Activated CD4-positive, alpha-beta T cell treated with anti-CD3 and anti-CD28 coated beads, Interleukin-2, amount 50 U/mL, for 24 hours (primary cell): ENCODE measurements at regions not wholly inside any gene's neighbourhood (a gene's known extent, or its start where the extent isn't known, plus 50 kb on each side); places are given as distances from the start of the nearest gene placed in this dataset.
"Not testable (repeated sequence)": the region's sequence is repeated elsewhere in the genome, so short reads cannot be mapped to it uniquely, and the experiment has no call there.

Experiments
- DNase-seq, 2 donors: peaks; one replicate each; pipeline ENCODE4 v3.0.0-alpha.2; 2020; ENCODE audit warnings: low read depth in 1 of 2, low spot score in 1 of 2

DNA sequence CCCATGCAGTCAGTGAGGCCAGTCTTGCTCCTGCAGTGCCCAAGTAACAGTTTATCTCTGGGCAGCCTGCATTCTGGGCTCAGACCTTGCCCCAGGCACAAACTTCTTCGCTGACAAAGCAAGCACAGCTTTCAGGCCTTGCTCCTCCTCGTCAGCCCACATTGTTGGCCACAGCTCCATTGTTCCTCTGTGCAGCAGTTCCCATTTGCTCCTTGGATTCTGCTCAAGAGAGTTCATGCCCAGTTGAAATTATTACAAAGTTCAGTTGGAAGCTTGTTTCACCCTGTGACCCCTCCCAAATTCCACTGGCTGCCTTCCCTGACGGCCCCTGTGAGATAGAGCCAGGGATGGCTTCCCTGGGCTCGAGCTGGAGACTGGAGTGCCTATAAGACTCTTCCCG is 163.4 kb upstream of the DDHD1 start:
- no peak for DNase-seq

DNA sequence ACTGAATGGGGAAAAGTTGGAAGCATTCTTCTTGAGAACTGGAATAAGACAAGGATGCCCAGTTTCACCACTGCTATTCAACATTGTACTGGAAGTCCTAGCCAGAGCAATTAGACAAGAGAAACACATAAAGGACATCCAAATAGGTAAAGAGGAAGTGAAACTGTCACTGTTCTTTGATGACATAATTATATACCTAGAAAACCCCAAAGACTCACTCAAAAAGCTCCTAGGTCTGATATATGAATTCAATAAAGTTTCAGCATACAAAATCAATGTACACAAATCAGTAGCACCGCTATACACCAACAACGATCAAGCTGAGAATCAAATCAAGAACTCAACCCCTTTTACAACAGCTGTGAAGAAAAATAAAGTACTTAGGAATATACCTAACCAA is 157.3 kb upstream of the DDHD1 start:
- no peak for DNase-seq

DNA sequence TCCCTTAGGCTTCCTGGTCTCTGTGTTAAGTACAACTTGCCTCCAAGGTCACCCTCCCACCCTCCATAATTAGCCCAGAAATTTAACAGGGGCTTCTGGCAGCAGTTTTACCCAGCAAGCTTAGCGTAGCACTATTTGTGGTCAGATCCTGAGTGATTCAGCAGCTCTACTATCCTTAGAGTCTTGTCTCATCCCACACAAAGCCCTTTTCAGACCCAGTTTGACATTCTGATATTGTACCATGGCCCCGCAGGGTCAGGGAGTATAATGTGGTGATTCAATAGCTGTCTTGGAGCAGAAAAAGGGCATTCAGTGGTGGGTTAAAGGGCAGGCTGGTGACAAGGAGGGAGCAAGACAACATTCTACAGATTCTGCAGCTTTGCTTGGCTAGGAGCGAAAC is 153.8 kb upstream of the DDHD1 start:
- DNase-seq: no peak

DNA sequence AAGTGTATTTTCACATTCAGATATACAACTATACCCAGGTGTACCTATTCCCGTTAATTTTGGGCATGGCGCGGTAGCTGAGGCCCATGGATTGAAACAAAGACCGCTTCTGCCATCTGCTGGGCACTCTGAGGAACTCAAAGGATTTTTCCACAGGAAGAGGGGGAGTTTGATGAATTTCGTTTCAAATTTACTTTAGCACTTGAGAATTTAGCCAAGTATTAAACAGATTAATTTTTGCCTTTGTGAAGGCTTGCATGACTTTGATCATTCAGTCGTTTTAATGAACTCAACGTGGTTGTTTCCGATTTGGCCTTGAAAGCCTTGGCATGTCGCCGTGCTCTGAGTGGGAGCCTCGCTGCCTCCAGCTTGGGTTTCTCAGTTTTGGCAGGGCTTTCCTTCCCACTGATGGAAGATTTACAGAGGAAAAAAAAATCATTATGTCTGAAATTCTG is 153.2 kb upstream of the DDHD1 start:
- DNase-seq: peak in 1 of 2 donors; percentile 20

DNA sequence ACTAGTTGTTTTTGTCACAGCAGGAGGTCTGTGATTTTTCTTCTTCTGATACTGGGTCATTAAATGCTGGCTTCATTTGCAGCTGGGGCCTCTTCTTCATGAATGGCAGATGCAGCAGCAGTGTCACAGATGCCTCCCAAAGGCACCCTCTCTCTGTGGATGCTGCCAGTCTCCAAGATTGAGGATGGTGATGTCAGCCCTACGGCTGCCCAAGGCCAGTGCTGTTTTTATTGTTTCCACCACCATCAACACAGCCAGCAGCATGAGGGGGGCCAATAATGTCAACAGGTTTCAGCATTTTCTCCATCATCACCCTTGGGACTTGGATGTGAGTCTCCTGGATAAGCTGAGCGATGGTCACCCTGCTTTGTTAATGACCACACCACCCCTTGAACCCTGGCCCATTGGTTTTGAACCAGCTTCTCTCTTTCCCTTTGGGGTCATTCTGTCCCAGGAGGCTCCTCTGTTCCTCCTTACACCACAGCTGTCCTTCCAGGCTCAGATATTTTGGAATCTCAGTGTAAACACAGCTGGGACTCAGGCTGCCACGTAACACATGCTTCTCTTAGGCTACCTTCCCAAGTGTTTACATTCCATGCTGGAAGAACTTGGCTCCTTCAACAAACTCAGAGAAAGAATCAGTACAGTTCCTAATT is 151.7 kb upstream of the DDHD1 start:
- no peak for DNase-seq

DNA sequence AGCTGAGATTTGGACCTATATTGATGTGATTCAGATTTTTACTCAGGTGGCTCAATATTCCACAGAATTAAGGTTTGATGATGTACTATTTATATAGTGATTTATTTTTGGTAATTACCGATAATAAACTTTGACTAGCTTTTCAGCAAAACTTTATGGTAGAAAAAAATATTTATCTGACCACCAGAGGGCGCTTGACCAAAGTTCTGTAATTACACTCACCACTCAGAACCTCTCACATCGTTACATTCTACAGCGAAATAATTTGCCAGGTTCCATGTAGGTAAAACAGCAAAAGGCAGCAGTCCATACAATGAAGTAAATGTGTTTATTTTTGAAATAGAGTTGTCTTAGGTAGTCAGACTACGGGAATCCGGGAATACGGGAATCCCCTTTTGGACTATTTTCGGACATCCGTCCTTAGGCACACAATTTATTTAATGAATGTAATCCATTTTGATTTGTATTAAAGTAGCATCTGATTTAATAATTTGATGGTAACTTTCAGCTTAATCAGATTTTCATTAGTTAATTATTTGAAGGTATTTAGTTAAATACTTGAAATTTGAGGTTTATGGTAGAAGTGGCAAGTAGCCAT is 143.0 kb upstream of the DDHD1 start:
- peak in 1 of 2 donors; percentile 35 for DNase-seq

DNA sequence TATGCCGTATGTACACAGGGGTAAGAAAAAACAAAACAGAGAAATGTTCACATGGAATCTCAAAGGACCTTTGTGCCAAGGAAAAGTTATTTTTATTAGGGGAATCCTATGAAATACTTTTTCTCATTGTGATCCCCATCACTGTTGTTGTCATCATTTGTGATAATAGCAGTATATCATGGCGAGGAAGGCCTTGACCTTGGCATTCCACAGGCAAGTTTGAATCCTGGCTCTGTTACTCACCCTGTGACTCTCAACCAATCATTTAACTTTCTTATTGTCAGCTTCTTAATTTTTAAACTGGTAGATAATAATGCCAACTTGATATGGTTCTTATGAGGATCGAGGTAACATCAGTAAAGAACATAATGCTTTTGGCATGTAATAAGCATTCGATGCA is 142.2 kb upstream of the DDHD1 start:
- DNase-seq: no peak

DNA sequence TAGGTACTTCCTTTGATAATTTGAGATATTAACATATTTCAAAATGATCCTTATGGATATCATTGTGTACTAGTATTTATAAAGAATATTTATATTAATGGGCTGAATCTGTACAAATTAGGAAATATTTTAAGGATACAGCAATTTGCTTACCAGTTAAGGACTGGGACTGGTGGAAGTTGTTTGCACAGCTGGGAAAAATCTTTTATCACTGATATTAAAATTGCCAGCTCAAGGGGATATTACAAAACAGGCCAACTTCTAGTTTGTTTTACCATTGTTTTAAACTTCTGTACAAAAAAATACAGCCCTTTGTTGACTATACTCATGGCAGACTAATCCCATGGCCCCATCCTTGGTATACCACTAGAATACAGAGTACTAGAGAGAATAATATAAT is 133.2 kb upstream of the DDHD1 start:
- no peak for DNase-seq

DNA sequence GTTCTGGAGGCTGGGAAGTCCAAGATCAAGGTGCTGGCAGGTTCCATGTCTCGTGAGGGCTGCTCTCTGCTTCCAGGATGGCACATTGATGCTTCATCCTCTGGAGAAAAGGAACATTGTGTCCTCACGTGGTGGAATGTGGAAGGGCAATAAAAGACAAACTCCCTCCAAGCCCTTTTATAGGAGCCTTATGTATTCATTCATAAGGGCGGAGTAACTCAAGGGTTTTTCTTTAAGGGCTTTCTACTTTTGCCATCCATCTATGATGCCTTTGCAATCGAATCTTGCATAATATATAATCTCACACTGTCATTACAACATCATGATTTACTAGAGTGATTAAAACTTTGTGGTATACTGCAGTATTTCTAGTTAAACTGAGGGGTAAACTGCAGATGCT is 132.7 kb upstream of the DDHD1 start:
- no peak for DNase-seq

DNA sequence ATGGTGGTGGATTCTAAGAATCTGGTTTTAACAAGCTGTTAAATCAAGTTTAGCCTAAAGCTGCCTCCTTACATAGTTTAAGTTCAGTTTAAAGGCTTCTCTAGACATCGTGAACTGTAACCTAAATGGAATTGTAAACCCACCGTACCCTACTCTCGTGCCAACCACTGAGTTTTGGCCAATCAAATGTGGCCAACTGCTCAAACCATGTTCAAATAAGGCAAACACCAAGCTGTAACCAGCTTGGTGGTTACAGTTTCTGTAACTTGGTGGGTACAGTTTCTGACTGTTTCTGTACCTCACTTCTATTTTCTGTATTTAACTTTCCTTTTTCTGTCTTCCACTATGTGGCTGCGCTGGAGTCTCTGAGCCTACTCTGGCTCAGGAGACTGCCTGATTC is 131.9 kb upstream of the DDHD1 start:
- DNase-seq: no peak

DNA sequence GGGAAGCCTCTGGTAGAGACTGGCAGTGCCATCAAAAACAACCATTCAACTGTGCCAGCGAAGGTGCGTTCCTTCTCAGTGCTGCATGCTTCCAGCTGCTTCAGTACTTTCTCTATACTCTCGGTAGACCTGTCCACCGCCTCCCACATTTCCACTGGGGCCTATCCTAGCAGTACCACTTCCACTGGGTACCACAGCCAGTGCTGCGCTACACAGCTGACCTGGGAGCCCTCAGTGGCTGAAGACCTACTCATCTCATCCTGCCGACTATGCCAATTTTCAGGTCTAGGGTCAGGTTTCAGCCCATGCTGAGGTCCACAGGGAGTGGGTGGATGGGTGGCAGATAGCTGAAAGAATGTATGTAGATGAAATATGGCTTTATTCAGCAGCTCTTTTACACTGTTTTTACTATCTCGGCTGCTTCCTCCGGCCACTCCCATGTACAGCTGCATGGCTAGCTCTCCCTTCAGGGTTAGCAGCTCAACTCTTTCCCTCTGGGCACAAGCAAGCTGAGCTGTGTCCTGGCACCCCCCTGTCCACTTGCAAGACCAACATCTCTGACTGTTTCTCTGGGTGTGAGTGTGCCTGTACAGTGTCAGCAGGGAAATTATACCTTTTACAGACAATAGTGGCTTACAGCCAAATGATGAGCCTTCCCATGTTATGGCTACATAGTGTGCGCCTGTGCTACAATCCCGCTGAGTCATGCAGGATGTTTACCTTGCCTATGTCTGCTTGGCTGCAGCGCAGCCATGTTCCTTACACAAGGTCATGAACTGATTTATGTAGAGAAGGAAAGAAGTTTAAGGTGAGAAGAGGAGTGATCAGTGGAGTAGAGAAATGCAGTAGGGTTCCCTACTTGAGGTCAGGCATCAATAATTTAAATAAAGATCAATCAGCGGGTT is 125.7 kb upstream of the DDHD1 start:
- no peak for DNase-seq

DNA sequence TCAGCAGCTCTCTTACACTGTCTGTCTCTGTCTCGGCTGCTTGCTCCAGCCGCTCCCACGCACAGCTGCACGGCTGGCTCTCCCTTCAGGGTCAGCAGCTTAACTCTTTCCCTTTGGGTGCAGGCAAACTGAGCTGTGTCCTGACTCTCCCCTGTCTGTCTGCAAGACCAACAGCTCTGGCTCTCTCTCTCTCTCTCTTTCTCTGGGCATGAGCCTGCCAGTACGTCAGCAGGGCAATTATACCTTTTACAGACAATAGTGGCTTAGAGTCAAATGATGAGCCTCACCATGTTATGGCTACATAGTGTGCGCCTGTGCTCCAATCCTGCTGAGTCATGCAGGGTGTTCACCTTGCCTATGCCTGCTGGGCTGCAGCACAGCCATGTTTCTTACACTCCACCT is 120.5 kb upstream of the DDHD1 start:
- DNase-seq: no peak

DNA sequence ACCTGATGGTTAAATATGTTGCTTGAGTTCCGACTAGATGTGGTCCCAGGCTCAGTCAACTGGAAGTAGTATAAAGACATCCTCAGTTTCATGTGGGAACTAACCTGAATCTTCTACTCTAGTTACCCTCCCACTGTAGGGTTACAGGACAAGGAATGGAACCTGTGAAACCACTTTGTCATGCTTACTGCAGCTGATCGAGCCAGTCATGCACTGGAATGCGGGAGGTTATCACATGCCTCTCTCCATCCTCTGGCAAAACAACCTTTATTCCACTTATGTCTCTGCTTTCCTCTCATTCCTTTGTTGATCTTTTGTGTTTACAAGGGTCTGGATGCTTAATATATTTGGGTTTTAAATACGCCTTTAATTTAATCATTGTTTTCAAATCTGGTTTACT is 111.9 kb upstream of the DDHD1 start:
- no peak for DNase-seq

DNA sequence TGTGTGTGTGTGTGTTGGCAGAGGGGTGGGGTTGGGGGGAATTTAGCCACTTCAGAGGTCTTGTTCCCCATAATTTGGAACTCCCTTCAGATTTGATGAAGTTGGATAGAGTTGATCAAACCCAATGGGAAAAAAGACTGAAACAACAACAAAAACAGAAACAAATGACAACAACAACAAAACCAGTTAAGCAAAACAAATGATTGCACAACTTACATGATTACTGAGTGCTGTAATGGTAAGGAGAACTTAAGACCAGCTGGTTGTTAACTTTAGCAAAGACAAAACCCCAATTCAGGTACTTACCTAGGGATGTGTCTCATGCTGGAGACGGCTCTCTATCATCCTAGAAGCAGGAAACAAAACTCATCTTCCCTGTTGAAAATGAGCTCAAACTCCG is 107.8 kb upstream of the DDHD1 start:
- no peak for DNase-seq

DNA sequence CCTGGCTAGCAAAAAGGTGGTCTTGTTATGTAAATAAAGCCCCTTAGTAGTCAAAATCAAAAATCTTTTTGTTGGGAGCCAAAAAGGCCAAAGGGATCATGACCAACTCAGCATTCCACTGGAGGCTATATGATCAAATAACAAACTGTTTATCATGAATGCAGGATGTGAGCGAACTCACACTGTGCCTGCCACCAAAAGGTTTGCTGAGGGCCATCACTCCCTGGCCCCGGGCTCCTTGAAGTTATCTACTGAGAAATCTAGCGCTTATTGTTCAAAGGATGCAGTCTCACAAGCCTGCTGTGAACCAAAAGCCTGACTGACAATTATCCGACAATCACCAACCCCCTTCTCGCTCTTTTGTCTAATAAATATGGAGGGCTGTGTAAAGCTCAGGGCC is 107.2 kb upstream of the DDHD1 start:
- no peak for DNase-seq

DNA sequence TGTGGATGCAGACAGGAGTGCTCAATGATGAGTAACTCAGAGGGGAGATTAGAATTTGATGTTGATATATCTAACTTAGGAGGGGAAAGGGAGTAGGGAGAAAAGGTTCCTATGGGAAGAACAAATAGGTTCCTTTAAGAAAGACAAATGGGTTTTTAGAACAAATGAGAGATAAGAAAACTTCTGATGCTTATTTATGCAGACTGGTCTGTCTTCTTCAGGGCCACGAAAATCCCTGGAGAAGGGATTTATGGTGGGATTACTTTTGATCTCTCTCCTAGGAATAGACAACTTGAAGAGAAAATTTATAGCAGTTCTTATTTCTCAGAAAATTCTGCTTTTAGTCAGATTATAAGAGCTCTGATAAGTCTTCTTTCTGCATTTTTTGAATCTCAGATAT is 99.0 kb upstream of the DDHD1 start:
- DNase-seq: no peak

DNA sequence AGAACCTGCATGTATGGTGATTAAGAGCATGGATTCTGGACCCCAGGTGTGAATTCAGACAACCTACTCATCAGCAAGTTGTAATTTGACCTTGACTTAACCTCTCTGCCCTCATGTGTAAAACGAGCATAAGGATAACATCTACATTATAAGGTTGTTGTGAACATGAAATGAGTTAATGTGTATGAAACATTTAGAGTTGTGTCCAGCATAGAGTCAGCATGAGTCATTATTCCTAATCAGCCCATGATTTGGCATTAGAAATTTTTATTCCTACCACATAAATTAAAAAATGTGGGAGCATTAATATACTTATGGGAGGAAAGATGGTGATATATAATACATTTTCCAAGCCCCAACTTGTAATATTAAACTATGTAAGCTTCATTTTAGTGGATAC is 95.9 kb upstream of the DDHD1 start:
- no peak for DNase-seq

DNA sequence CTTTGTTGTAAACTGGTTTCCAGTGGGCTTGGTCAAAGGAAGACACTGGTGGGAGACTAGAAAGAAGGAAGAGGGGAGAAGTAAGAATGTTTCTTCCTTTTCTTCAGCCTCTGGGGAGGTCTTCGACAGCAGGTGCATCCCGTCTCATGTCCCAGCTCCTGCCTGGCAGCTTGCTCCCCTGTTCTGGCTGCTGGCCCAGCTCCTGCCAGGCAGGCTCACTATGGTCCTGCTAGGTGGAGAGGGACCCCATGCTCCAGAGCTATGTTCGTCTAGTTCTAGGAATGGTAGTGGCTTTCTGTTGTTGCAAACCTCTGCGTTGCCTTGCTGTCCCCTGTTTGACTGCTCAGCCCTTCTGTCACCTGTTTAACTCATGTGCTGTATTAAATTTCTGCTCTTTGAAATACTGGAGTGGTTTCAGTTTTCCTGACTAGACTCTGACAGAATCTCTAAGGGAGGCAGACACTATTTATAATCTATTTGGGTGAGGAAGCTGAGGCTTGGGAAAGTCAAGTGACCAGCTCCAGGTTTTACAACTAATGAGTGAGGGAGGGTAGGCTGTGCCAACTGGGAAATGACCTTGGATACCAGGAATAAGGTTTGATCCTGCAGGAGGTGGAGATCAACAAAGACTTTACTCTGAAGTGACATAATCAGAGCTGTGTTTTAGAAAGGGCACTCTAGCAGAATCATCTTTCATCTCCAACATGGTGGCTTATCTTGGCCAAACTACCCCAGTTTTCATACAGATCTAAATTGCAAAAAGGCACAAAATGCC is 94.7 kb upstream of the DDHD1 start:
- DNase-seq: no peak

DNA sequence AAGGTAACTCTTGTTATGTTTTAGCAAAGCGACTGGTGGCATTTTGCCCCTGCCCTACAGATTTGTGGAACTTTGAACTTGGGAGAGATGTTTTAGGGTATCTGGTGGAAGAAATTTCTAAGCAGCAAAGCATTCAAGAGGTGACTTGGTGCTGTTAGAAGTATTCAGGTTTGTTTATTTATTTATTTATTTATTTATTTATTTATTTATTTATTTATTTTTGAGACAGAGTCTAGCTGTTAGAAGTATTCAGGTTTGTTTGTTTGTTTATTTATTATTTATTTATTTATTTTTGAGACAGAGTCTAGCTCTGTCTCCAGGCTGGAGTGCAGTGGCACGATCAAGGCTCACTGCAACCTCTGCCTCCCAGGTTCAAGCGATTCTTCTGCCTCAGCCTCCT is 89.8 kb upstream of the DDHD1 start:
- not testable (repeated sequence) for DNase-seq

DNA sequence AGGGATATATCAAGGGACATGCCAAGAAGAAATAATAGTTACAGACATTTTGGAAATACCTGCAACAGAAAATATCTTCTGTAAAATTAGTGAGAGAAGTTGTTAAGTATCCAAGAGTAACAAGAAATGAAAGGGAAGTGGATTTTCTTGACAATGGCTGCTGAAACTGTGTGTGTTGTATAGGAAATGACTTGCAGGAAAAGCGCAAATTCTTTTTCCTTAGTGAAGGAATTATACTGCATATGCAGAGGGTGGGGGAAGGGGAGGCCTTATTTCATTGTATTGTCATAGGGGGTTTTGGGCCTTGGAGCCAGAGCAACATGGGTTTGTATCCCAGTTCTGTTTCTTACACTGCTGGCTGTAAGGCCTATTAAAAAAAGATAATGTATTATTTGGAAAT is 84.4 kb upstream of the DDHD1 start:
- no peak for DNase-seq

DNA sequence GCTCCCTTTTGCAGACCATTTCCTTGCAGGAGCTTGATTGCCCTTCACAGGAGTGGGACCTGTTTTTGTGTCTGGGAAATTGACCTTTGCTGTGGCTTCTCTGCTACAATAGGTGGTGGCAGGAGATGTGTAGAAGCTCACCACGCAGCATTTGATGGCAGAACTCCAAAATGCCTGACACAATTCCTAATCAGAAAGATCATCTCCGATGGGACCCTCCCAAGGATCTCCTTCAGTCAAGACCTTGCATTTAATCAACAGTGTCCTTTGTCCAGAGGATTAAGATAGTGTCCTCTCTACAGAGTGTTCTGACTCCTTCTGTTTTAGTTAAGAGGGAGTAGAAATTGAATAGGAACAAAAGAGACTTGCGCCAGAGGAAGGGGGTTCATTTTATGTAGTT is 83.6 kb upstream of the DDHD1 start:
- DNase-seq: no peak

DNA sequence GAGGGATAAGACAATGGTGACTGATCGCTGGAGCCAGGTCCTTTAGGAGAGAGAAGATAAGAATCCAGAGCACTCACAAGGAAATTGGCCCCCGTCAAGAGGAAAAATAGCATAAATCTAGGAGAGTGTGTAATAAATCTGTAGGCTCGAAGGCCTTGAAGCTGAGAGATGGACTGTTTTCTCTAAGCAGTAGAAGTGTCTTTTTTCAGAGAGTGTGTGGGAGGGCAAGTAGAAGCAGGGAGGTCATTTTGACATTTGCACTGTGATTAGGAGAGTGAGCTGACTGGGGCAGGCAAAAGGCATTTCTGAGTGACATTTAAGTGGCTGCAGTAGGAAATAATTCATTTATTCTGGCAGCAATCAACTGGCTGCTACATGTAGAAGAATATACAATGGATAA is 78.0 kb upstream of the DDHD1 start:
- no peak for DNase-seq
